Mesenchymal stem cell (in vitro differentiated cells and primary cell): ENCODE measurements at regions not wholly inside any gene's neighbourhood (a gene's known extent, or its start where the extent isn't known, plus 50 kb on each side); places are given as distances from the start of the nearest gene placed in this dataset.
"Not testable (repeated sequence)": the region's sequence is repeated elsewhere in the genome, so short reads cannot be mapped to it uniquely, and the experiment has no call there.

Source experiments
- DNase-seq: peaks from one replicate; pipeline ENCODE4 v3.0.0-alpha.2; 2013
- H2AFZ ChIP-seq: one replicate; pipeline ENCODE4 v1.6.1; 2013; ENCODE audit warnings: low read depth, mild to moderate bottlenecking, control low read depth, inconsistent platforms, low read length, moderate library complexity
- H2AK5ac ChIP-seq: 2 replicates; pipeline ENCODE4 v1.6.1; 2013; ENCODE audit warnings: low read length, moderate library complexity, mild to moderate bottlenecking, inconsistent platforms; ENCODE audit not compliant: severe bottlenecking
- H2BK120ac ChIP-seq: one replicate; pipeline ENCODE4 v1.6.1; 2013; ENCODE audit warnings: low read depth, mild to moderate bottlenecking, inconsistent platforms, low read length, moderate library complexity
- H2BK12ac ChIP-seq, 2 experiments: one replicate each; pipeline ENCODE4 v1.6.1; 2013; ENCODE audit warnings: inconsistent platforms in 2 of 2, low read length in 2 of 2, mild to moderate bottlenecking in 2 of 2, moderate library complexity in 2 of 2, control low read depth in 1 of 2
- H2BK15ac ChIP-seq: one replicate; pipeline ENCODE4 v1.6.1; 2013; ENCODE audit warnings: mild to moderate bottlenecking, low read depth, inconsistent platforms; ENCODE audit not compliant: poor library complexity, severe bottlenecking
- H2BK5ac ChIP-seq: 2 replicates; pipeline ENCODE4 v1.6.1; 2013; ENCODE audit warnings: low read depth, mild to moderate bottlenecking, low read length, control low read depth, inconsistent platforms; ENCODE audit not compliant: poor library complexity, severe bottlenecking
- H3K14ac ChIP-seq, 2 experiments: one replicate each; pipeline ENCODE4 v1.6.1; 2013; ENCODE audit warnings: inconsistent platforms in 2 of 2, low read length in 2 of 2, control low read depth in 1 of 2, mild to moderate bottlenecking in 1 of 2, moderate library complexity in 1 of 2
- H3K18ac ChIP-seq, 2 experiments: one replicate each; pipeline ENCODE4 v1.6.1; 2013; ENCODE audit warnings: inconsistent platforms in 2 of 2, low read length in 2 of 2, control low read depth in 1 of 2, low read depth in 1 of 2, mild to moderate bottlenecking in 1 of 2
- H3K23ac ChIP-seq, 2 experiments: one replicate each; pipeline ENCODE4 v1.6.1; 2013; ENCODE audit warnings: inconsistent platforms in 2 of 2, low read length in 2 of 2, mild to moderate bottlenecking in 2 of 2, moderate library complexity in 2 of 2, control low read depth in 1 of 2
- H3K27ac ChIP-seq: 2 replicates; pipeline ENCODE4 v1.5.1; 2013; ENCODE audit warnings: mild to moderate bottlenecking, moderate library complexity, low read length, control low read depth, inconsistent platforms; ENCODE audit not compliant: poor library complexity, severe bottlenecking
- H3K27me3 ChIP-seq, 2 experiments: 2 replicates each; pipeline versions ENCODE4 v1.6.1 to v1.7.0; 2013; ENCODE audit warnings: low read length in 2 of 2, mild to moderate bottlenecking in 2 of 2, moderate library complexity in 2 of 2, control low read depth in 1 of 2, inconsistent platforms in 1 of 2; ENCODE audit not compliant: control insufficient read depth in 1 of 2, insufficient read depth in 1 of 2
- H3K36me3 ChIP-seq, 2 experiments: 2 replicates each; pipeline versions ENCODE4 v1.6.1 to v1.7.0; 2013; ENCODE audit warnings: low read length in 2 of 2, control low read depth in 1 of 2, inconsistent platforms in 1 of 2, low read depth in 1 of 2, mild to moderate bottlenecking in 1 of 2; ENCODE audit not compliant: insufficient read depth in 2 of 2, control insufficient read depth in 1 of 2
- H3K4ac ChIP-seq, 2 experiments: one replicate each; pipeline ENCODE4 v1.6.1; 2013; ENCODE audit warnings: inconsistent platforms in 2 of 2, low read length in 2 of 2, mild to moderate bottlenecking in 2 of 2, moderate library complexity in 2 of 2, control low read depth in 1 of 2, low read depth in 1 of 2
- H3K4me1 ChIP-seq: 2 replicates; pipeline ENCODE4 v1.6.1; 2013; ENCODE audit warnings: low read depth, low read length, control low read depth; ENCODE audit not compliant: control insufficient read depth, insufficient read depth
- H3K4me2 ChIP-seq: 2 replicates; pipeline ENCODE4 v1.6.1; 2013; ENCODE audit warnings: low read length, mild to moderate bottlenecking, inconsistent platforms; ENCODE audit not compliant: poor library complexity, severe bottlenecking
- H3K4me3 ChIP-seq, 2 experiments: 2 replicates each; pipeline versions ENCODE4 v1.5.1 to v1.7.0; 2013; ENCODE audit warnings: low read length in 2 of 2, mild to moderate bottlenecking in 2 of 2, control low read depth in 1 of 2, low read depth in 1 of 2; ENCODE audit not compliant: insufficient read depth in 1 of 2
- H3K79me1 ChIP-seq: replicated peaks from 2 replicates; pipeline ENCODE4 v1.6.1; 2013; ENCODE audit warnings: mild to moderate bottlenecking, control low read depth, low read length, inconsistent platforms; ENCODE audit not compliant: poor library complexity, severe bottlenecking
- H3K9ac ChIP-seq: 2 replicates; pipeline ENCODE4 v1.7.0; 2013; ENCODE audit warnings: mild to moderate bottlenecking, low read length, moderate library complexity
- H3K9me3 ChIP-seq: 2 replicates; pipeline ENCODE4 v1.7.0; 2013; ENCODE audit warnings: mild to moderate bottlenecking, low read length; ENCODE audit not compliant: control insufficient read depth
- H4K8ac ChIP-seq: one replicate; pipeline ENCODE4 v1.6.1; 2013; ENCODE audit warnings: inconsistent platforms, mild to moderate bottlenecking, low read length, moderate library complexity
- H4K91ac ChIP-seq: one replicate; pipeline ENCODE4 v1.6.1; 2013; ENCODE audit warnings: mild to moderate bottlenecking, low read length, inconsistent platforms
- WGBS: methylation state at CpG from one replicate; pipeline ENCODE4 v1.1.7; 2013; ENCODE audit warnings: mixed read lengths; 5-methylcytosine and 5-hydroxymethylcytosine counted together

GRCh38 chr6:90675107-90675506 is 88.2 kb upstream of the MAP3K7 start:
- H3K9me3 ChIP-seq, H2BK5ac ChIP-seq, H3K18ac ChIP-seq, H3K14ac ChIP-seq, H2AK5ac ChIP-seq, H3K9ac ChIP-seq, H3K4me3 ChIP-seq, H3K4me1 ChIP-seq, H4K8ac ChIP-seq, H2AFZ ChIP-seq, H4K91ac ChIP-seq, H3K27me3 ChIP-seq, H3K4ac ChIP-seq, H3K36me3 ChIP-seq, H3K23ac ChIP-seq, H3K79me1 ChIP-seq, H2BK12ac ChIP-seq, DNase-seq, H3K27ac ChIP-seq, H2BK15ac ChIP-seq, H2BK120ac ChIP-seq, H3K4me2 ChIP-seq: not testable (repeated sequence)
- WGBS = 56% methylated on average over 7 of the region's 8 CpGs

GRCh38 chr6:90674077-90674476 is 87.2 kb upstream of the MAP3K7 start:
- H2BK120ac ChIP-seq, H3K27ac ChIP-seq, H4K8ac ChIP-seq, H2AK5ac ChIP-seq, H3K4me1 ChIP-seq, H3K79me1 ChIP-seq, H3K9me3 ChIP-seq, H3K18ac ChIP-seq, DNase-seq, H3K23ac ChIP-seq, H3K4me2 ChIP-seq, H3K36me3 ChIP-seq, H3K9ac ChIP-seq, H3K4me3 ChIP-seq, H3K14ac ChIP-seq, H4K91ac ChIP-seq, H3K27me3 ChIP-seq, H2BK12ac ChIP-seq, H3K4ac ChIP-seq, H2BK15ac ChIP-seq, H2BK5ac ChIP-seq, H2AFZ ChIP-seq: not testable (repeated sequence)
- 28% methylated on average over 7 of the region's 9 CpGs for WGBS

- Histone ChIP-seq H2BK120ac (no peak overlapping the region), H2AFZ (no peak overlapping the region), H3K79me1 (no peaks in the 10 kb centered on the region), H3K4me3 (no peak overlapping the region), H3K14ac (no peak overlapping the region), H3K18ac (no peak overlapping the region), H3K9me3 (no peaks in the 10 kb centered on the region), H4K8ac (no peak overlapping the region), H3K27me3 (no peaks in the 10 kb centered on the region), H4K91ac (no peak overlapping the region), H3K36me3 (no peaks in the 10 kb centered on the region), H3K23ac (no peak overlapping the region), H2BK15ac (no peak overlapping the region), H3K9ac (no peak overlapping the region), H3K27ac (no peak overlapping the region), H2BK5ac (no peak overlapping the region), H3K4me1 (no peaks in the 10 kb centered on the region), H3K4ac (no peak overlapping the region), H3K4me2 (no peak overlapping the region), H2BK12ac (no peak overlapping the region), H2AK5ac (no peak overlapping the region)
- DNase-seq = no peak
- WGBS = 53% methylated on average over 1 of the region's 1 CpG
These were observed 83.0 kb upstream of the MAP3K7 start for GRCh38 chr6:90669846-90670245.

GRCh38 chr6:90669420-90669819 is 82.5 kb upstream of the MAP3K7 start:
- Histone ChIP-seq H3K9me3 (no peaks in the 10 kb centered on the region), H3K27me3 (no peaks in the 10 kb centered on the region), H3K14ac (no peak overlapping the region), H3K79me1 (no peaks in the 10 kb centered on the region), H4K91ac (no peak overlapping the region), H2AFZ (no peak overlapping the region), H3K4ac (no peak overlapping the region), H3K36me3 (no peaks in the 10 kb centered on the region), H3K9ac (no peak overlapping the region), H3K4me1 (no peaks in the 10 kb centered on the region), H3K27ac (no peak overlapping the region), H2AK5ac (no peak overlapping the region), H2BK12ac (no peak overlapping the region), H2BK15ac (no peak overlapping the region), H3K18ac (no peak overlapping the region), H3K4me2 (no peak overlapping the region), H3K4me3 (no peak overlapping the region), H2BK120ac (no peak overlapping the region), H2BK5ac (no peak overlapping the region), H3K23ac (no peak overlapping the region), H4K8ac (no peak overlapping the region)
- WGBS = 40% methylated on average over 1 of the region's 2 CpGs
- DNase-seq = no peak
